Vagina (tissue), 2 donors: ENCODE measurements at regions not wholly inside any gene's neighbourhood (a gene's known extent, or its start where the extent isn't known, plus 50 kb on each side); places are given as distances from the start of the nearest gene placed in this dataset.

ENCODE experiments used
- DNase-seq, 2 donors: peaks; one replicate each; pipeline ENCODE4 v3.0.0-alpha.2; 2017; ENCODE audit errors: extremely low spot score in 2 of 2
- H3K27ac ChIP-seq: fragments of 200-600 bp; sonication (generic); one replicate; pipeline ENCODE4 v1.5.1; 2019
- H3K27me3 ChIP-seq: fragments of 200-600 bp; sonication (generic); one replicate; pipeline ENCODE4 v1.5.1; 2019
- H3K36me3 ChIP-seq, 2 donors: fragments of 200-600 bp; sonication (generic); one replicate each; pipeline ENCODE4 v1.5.1; 2017 to 2019
- H3K4me1 ChIP-seq: fragments of 200-600 bp; sonication (generic); one replicate; pipeline ENCODE4 v1.5.1; 2019
- H3K4me3 ChIP-seq, 2 donors: fragments of 200-600 bp; sonication (generic); 1 replicate in 1 of 2; 2 replicates in 1 of 2; pipeline ENCODE4 v1.5.1; 2016 to 2019
- H3K9me3 ChIP-seq: fragments of 200-600 bp; sonication (generic); one replicate; pipeline ENCODE4 v1.5.1; 2019
- POLR2A ChIP-seq, 2 donors: fragments of 450-650 bp; IDR thresholded peaks; one replicate each; pipeline ENCODE4 v1.6.1; 2017; ENCODE audit warnings: antibody characterized with exemption in 2 of 2, mild to moderate bottlenecking in 2 of 2, moderate library complexity in 2 of 2
- POLR2AphosphoS5 ChIP-seq, 2 donors: sonication (generic); formaldehyde crosslinking; IDR thresholded peaks; one replicate each; pipeline ENCODE4 v1.9.0; 2017; ENCODE audit warnings: antibody characterized with exemption in 2 of 2, mild to moderate bottlenecking in 2 of 2, low read depth in 1 of 2; ENCODE audit not compliant: insufficient read depth in 1 of 2
- intact Hi-C: fragments of 100-400 bp; cut with DNase I; formaldehyde crosslinking; loops from one replicate; pipeline ENCODE4 v1.15.1; 2023
- TF ChIP-seq, protein P1 (sequence below), 3 experiments: fragments of 450-650 bp in 2 of 3; fragments of 200-600 bp in 1 of 3; sonication (generic) in 1 of 3; IDR thresholded peaks; one replicate each; pipeline ENCODE4 v1.5.1; 2017 to 2019; ENCODE audit warnings: antibody characterized with exemption in 3 of 3, mild to moderate bottlenecking in 2 of 3, moderate library complexity in 2 of 3

GRCh38 chr14:60349663-60350365, 100.8 kb downstream of the PPM1A start:
- DNase-seq = no peak
- no peaks in the 10 kb centered on the region for H3K27me3 ChIP-seq
- no peaks in the 10 kb centered on the region for H3K9me3 ChIP-seq
- peaks cover 5% of the 10 kb centered on the region for H3K4me1 ChIP-seq
- H3K27ac ChIP-seq = no peak overlapping the region
- H3K4me3 ChIP-seq = no peak overlapping the region
- H3K36me3 ChIP-seq = no peaks in the 10 kb centered on the region
- intact Hi-C loops = loop anchor here (10.0 kb wide), 1 partner anchor 205 kb away; no protein-coding TSS in a partner anchor
- TF ChIP-seq POLR2AphosphoS5 (IDR thresholded peaks at IDR 0.05; ENCODE audit: insufficient read depth in 1 of 2, low read depth in 1 of 2) = peak in 1 of 2 donors; percentile 28
- no peak for TF ChIP-seq POLR2A (IDR thresholded peaks at IDR 0.05)
- TF ChIP-seq, protein P1, sequence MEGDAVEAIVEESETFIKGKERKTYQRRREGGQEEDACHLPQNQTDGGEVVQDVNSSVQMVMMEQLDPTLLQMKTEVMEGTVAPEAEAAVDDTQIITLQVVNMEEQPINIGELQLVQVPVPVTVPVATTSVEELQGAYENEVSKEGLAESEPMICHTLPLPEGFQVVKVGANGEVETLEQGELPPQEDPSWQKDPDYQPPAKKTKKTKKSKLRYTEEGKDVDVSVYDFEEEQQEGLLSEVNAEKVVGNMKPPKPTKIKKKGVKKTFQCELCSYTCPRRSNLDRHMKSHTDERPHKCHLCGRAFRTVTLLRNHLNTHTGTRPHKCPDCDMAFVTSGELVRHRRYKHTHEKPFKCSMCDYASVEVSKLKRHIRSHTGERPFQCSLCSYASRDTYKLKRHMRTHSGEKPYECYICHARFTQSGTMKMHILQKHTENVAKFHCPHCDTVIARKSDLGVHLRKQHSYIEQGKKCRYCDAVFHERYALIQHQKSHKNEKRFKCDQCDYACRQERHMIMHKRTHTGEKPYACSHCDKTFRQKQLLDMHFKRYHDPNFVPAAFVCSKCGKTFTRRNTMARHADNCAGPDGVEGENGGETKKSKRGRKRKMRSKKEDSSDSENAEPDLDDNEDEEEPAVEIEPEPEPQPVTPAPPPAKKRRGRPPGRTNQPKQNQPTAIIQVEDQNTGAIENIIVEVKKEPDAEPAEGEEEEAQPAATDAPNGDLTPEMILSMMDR (IDR thresholded peaks at IDR 0.05) = peak; percentile 36 to 56 (median 50)

- TF ChIP-seq POLR2A (IDR thresholded peaks at IDR 0.05) = no peak
- TF ChIP-seq POLR2AphosphoS5 (IDR thresholded peaks at IDR 0.05; ENCODE audit: insufficient read depth in 1 of 2, low read depth in 1 of 2) = no peak
- TF ChIP-seq, protein P1 (IDR thresholded peaks at IDR 0.05) = no peak
- H3K27me3 ChIP-seq = no peaks in the 10 kb centered on the region
- peaks cover 5% of the 10 kb centered on the region for H3K4me1 ChIP-seq
- H3K36me3 ChIP-seq = no peaks in the 10 kb centered on the region
- no peak overlapping the region for H3K4me3 ChIP-seq
- DNase-seq = no peak
- no peaks in the 10 kb centered on the region for H3K9me3 ChIP-seq
- intact Hi-C loops = loop anchor here (10.0 kb wide), 1 partner anchor 204 kb away; no protein-coding TSS in a partner anchor
- H3K27ac ChIP-seq = no peak overlapping the region
Observed at GRCh38 chr14:60350366-60350720, 101.3 kb downstream of the PPM1A start.

DNA sequence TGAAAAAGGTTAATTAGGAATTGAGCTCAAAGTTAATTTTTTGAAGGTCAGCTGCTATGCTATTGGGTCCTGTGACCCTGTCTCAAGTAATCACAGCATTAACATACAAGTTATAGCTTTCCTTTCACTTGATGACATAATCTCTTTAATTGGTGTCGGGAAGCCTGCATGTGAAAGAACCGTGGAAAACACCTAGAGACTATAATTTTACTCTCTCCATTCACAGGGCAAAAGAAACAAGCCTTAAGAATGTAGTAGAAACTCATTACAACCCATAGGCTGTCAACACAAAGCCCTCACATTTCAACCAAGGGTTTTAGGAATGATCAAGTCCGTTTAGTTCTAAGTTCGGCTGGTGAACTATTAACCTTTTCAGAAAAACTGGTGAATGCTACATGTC, 104.4 kb downstream of the PPM1A start:
- Histone ChIP-seq H3K27ac (no peak overlapping the region), H3K36me3 (no peaks in the 10 kb centered on the region), H3K4me3 (no peak overlapping the region), H3K9me3 (no peaks in the 10 kb centered on the region), H3K4me1 (peaks cover 5% of the 10 kb centered on the region), H3K27me3 (no peaks in the 10 kb centered on the region)
- DNase-seq = no peak
- TF ChIP-seq POLR2AphosphoS5 (IDR thresholded peaks at IDR 0.05; ENCODE audit: insufficient read depth in 1 of 2, low read depth in 1 of 2) (no peak), POLR2A (IDR thresholded peaks at IDR 0.05) (no peak)
- TF ChIP-seq, protein P1 (IDR thresholded peaks at IDR 0.05) = no peak
- intact Hi-C loops = loop anchor here (10.0 kb wide), 1 partner anchor 201 kb away; no protein-coding TSS in a partner anchor

DNA sequence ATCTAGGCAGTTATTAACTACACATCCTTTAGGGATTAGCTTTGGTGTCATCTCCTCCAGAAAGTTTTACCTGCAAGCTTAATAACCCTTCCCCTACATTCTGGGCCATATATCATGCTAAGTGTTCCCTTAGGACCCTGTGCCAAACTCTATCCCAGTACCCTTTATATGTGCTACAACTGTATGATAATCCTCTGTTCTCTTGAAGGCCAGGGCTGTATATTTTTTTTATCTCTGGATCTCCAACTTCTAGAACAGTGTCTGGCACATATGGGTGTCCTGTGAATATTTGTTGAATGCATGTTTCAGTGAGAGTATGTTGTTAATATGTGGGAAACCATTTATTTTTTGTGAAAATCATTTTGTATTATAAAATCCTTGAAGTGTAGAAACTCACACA, 106.7 kb downstream of the PPM1A start:
- TF ChIP-seq POLR2AphosphoS5 (IDR thresholded peaks at IDR 0.05; ENCODE audit: insufficient read depth in 1 of 2, low read depth in 1 of 2) (no peak), POLR2A (IDR thresholded peaks at IDR 0.05) (no peak)
- TF ChIP-seq, protein P1 (IDR thresholded peaks at IDR 0.05) = no peak
- intact Hi-C loops = loop anchor here (10.0 kb wide), 1 partner anchor 199 kb away; no protein-coding TSS in a partner anchor
- H3K27ac ChIP-seq = no peak overlapping the region
- DNase-seq = no peak
- no peaks in the 10 kb centered on the region for H3K4me1 ChIP-seq
- no peak overlapping the region for H3K4me3 ChIP-seq
- H3K27me3 ChIP-seq = no peaks in the 10 kb centered on the region
- no peaks in the 10 kb centered on the region for H3K9me3 ChIP-seq
- no peaks in the 10 kb centered on the region for H3K36me3 ChIP-seq

- Histone ChIP-seq H3K4me3 (no peak overlapping the region), H3K4me1 (no peaks in the 10 kb centered on the region), H3K27me3 (no peaks in the 10 kb centered on the region), H3K27ac (no peak overlapping the region), H3K9me3 (no peaks in the 10 kb centered on the region), H3K36me3 (no peaks in the 10 kb centered on the region)
- no peak for DNase-seq
- TF ChIP-seq POLR2A (IDR thresholded peaks at IDR 0.05) (no peak), POLR2AphosphoS5 (IDR thresholded peaks at IDR 0.05; ENCODE audit: insufficient read depth in 1 of 2, low read depth in 1 of 2) (no peak)
- TF ChIP-seq, protein P1 (IDR thresholded peaks at IDR 0.05) = no peak
- intact Hi-C loops = loop anchor here (10.0 kb wide), 1 partner anchor 198 kb away; no protein-coding TSS in a partner anchor
Observed at GRCh38 chr14:60356386-60356785, 107.4 kb downstream of the PPM1A start.
